K562 (cell line): ENCODE measurements at regions not wholly inside any gene's neighbourhood (a gene's known extent, or its start where the extent isn't known, plus 50 kb on each side); places are given as distances from the start of the nearest gene placed in this dataset.

Experiments
- ATAC-seq: fragments of 200-7000 bp; cut with Tn5 transposase; 3 replicates; pipeline ENCODE4 v1.9.1; 2020; ENCODE audit warnings: moderate library complexity
- BruUV-seq: library from RNA; stranded (reverse); fragments of 400-500 nt; replicated peaks from 2 replicates; lab custom pipeline; 2021; lab: Mats Ljungman, UMichigan
- CTCF ChIA-PET: fragments of 300-600 bp; formaldehyde crosslinking; extraction: SDS; loops from one replicate; lab custom pipeline; 2021; ENCODE audit warnings: low intra/inter-chr PET ratio; lab: Yijun Ruan, JAX
- POLR2A ChIA-PET: fragments of 300-600, 350-650 bp; sonication (Branson Sonifier 250); formaldehyde crosslinking; extraction: SDS; loops from one replicate; lab custom pipeline; 2021; ENCODE audit warnings: antibody characterized with exemption, inconsistent platforms; lab: Yijun Ruan, JAX
- DNase-seq, 4 experiments: peaks; one replicate each; pipeline versions ENCODE4 v3.0.0 to v3.0.0-alpha.2; 2011 to 2018; ENCODE audit warnings: low spot score in 3 of 4, mixed read lengths in 3 of 4; ENCODE audit errors: extremely low read depth in 1 of 4
- FAIRE-seq: peaks from 2 replicates; lab custom pipeline; 2011; peaks lifted over from hg19 to GRCh38; lab: Jason Lieb, UNC
- H2AFZ ChIP-seq: 2 replicates; pipeline ENCODE4 v1.6.0; 2011; ENCODE audit warnings: low read depth, low read length, control low read depth, inconsistent platforms
- H3K27ac ChIP-seq: fragments of 200-600 bp; 3 replicates; pipeline ENCODE4 v1.8.0; 2011; ENCODE audit warnings: low read depth, mild to moderate bottlenecking, control low read depth, inconsistent platforms, low read length, moderate library complexity, mixed read lengths; ENCODE audit errors: extremely low read depth
- H3K27me3 ChIP-seq, 2 experiments: fragments of 300-600 bp in 1 of 2; 2 replicates in 1 of 2; 3 replicates in 1 of 2; pipeline versions ENCODE4 v1.6.0 to v1.8.0; 2011; ENCODE audit warnings: inconsistent platforms in 2 of 2, low read length in 2 of 2, mild to moderate bottlenecking in 1 of 2, mixed read lengths in 1 of 2, moderate library complexity in 1 of 2; ENCODE audit not compliant: control insufficient read depth in 2 of 2, insufficient read depth in 2 of 2
- H3K36me3 ChIP-seq: fragments of 300-600 bp; 3 replicates; pipeline ENCODE4 v1.8.0; 2011; ENCODE audit warnings: mild to moderate bottlenecking, low read length, inconsistent platforms; ENCODE audit not compliant: control insufficient read depth, insufficient read depth
- H3K4me1 ChIP-seq, 2 experiments: fragments of 200-600 bp in 1 of 2; replicated peaks in 1 of 2; 2 replicates in 1 of 2; 3 replicates in 1 of 2; pipeline versions ENCODE4 v1.5.1 to v1.8.0; 2011; ENCODE audit warnings: inconsistent platforms in 2 of 2, low read length in 2 of 2, mild to moderate bottlenecking in 1 of 2, mixed read lengths in 1 of 2, moderate library complexity in 1 of 2; ENCODE audit not compliant: control insufficient read depth in 2 of 2, insufficient read depth in 2 of 2
- H3K4me2 ChIP-seq: 2 replicates; pipeline ENCODE4 v1.6.1; 2011; ENCODE audit warnings: low read length, control low read depth, inconsistent platforms, mixed read lengths; ENCODE audit not compliant: insufficient read depth
- H3K4me3 ChIP-seq: fragments of 200-600 bp; sonication (generic), shearing (Covaris generic); 2 replicates; pipeline ENCODE4 v1.5.1; 2016; ENCODE audit warnings: control low read depth, inconsistent platforms
- H3K79me2 ChIP-seq: fragments of 200-600 bp; 3 replicates; pipeline ENCODE4 v1.8.0; 2011; ENCODE audit warnings: low read length, inconsistent platforms; ENCODE audit not compliant: control insufficient read depth, insufficient read depth
- H3K9ac ChIP-seq, 2 experiments: 2 replicates each; pipeline versions ENCODE4 v1.6.0 to v1.6.1; 2011; ENCODE audit warnings: low read depth in 2 of 2, low read length in 2 of 2, control low read depth in 1 of 2, inconsistent platforms in 1 of 2, mild to moderate bottlenecking in 1 of 2, mixed read lengths in 1 of 2; ENCODE audit not compliant: insufficient read depth in 1 of 2
- H3K9me1 ChIP-seq: one replicate; pipeline ENCODE4 v1.6.0; 2011; ENCODE audit warnings: inconsistent platforms, mild to moderate bottlenecking, low read length, moderate library complexity; ENCODE audit not compliant: control insufficient read depth, insufficient read depth
- H3K9me3 ChIP-seq: replicated peaks from 2 replicates; pipeline ENCODE4 v1.5.1; 2011; ENCODE audit warnings: low read depth, low read length, inconsistent platforms; ENCODE audit not compliant: control insufficient read depth, insufficient read depth
- H4K20me1 ChIP-seq: replicated peaks from 2 replicates; pipeline ENCODE4 v1.6.1; 2011; ENCODE audit warnings: low read length, inconsistent platforms, mixed read lengths; ENCODE audit not compliant: control insufficient read depth, insufficient read depth
- ETS2 ChIP-seq: IDR thresholded peaks from 2 replicates; pipeline ENCODE4 v1.6.1; 2016; ENCODE audit warnings: borderline replicate concordance, missing genetic modification characterization, mild to moderate bottlenecking, moderate library complexity, missing compliant biosample characterization; ENCODE audit not compliant: poor library complexity, severe bottlenecking
- ETV5 ChIP-seq: sonication (generic); formaldehyde crosslinking; IDR thresholded peaks from 2 replicates; pipeline ENCODE4 v1.4.0; 2020; ENCODE audit warnings: low read depth, mild to moderate bottlenecking, missing genetic modification reagents
- LCOR ChIP-seq: sonication (generic); formaldehyde crosslinking; IDR thresholded peaks from 2 replicates; pipeline ENCODE4 v1.8.0; 2022; ENCODE audit warnings: mild to moderate bottlenecking, missing genetic modification reagents
- MAX ChIP-seq: sonication (generic); formaldehyde crosslinking; IDR thresholded peaks from 2 replicates; pipeline ENCODE4 v1.9.0; 2022; ENCODE audit warnings: mild to moderate bottlenecking, missing genetic modification reagents
- MLLT1 ChIP-seq, 2 experiments: fragments of 450-650 bp; IDR thresholded peaks; 2 replicates each; pipeline ENCODE4 v1.6.1; 2016
- POLR2AphosphoS2 ChIP-seq: IDR thresholded peaks from 2 replicates; pipeline ENCODE4 v1.6.1; 2012; ENCODE audit warnings: low read length, improper control_type of control experiment
- SUPT5H ChIP-seq: fragments of 450-650 bp; IDR thresholded peaks from 2 replicates; pipeline ENCODE4 v1.6.1; 2016
- ZBTB49 ChIP-seq: sonication (generic); formaldehyde crosslinking; IDR thresholded peaks from 2 replicates; pipeline ENCODE4 v1.8.0; 2022; ENCODE audit warnings: missing genetic modification reagents, mild to moderate bottlenecking, borderline replicate concordance
- ZNF146 ChIP-seq: IDR thresholded peaks from one replicate; pipeline ENCODE4 v1.6.1; 2018; ENCODE audit warnings: missing compliant biosample characterization; ENCODE audit not compliant: unreplicated experiment
- ZSCAN32 ChIP-seq: fragments of 450-650 bp; formaldehyde crosslinking; IDR thresholded peaks from 2 replicates; pipeline ENCODE4 v1.4.0; 2020; ENCODE audit warnings: mild to moderate bottlenecking, moderate library complexity
- WGBS: fragments of 100-300 bp; shearing (Covaris generic); methylation state at CpG from one replicate; pipeline ENCODE4 v1.1.6; 2016; ENCODE audit warnings: low coverage, mixed read lengths; ENCODE audit not compliant: insufficient coverage; ENCODE audit errors: missing lambda C conversion rate; 5-methylcytosine and 5-hydroxymethylcytosine counted together
- in situ Hi-C: fragments of 300-500 bp; cut with MboI; formaldehyde crosslinking; loops from 4 replicates; pipeline ENCODE4 v1.15.0; 2018; ENCODE audit warnings: inconsistent platforms, mixed read lengths
- intact Hi-C: fragments of 100-400 bp; cut with micrococcal nuclease; formaldehyde crosslinking; loops from 2 replicates; pipeline ENCODE4 v1.14.2; 2022
- TF ChIP-seq, protein P1 (sequence below): sonication (generic); formaldehyde crosslinking; IDR thresholded peaks from 2 replicates; pipeline ENCODE4 v1.8.0; 2022; ENCODE audit warnings: mild to moderate bottlenecking, missing genetic modification reagents

GRCh38 chr22:47561115-47561675 is 798.7 kb downstream of the TBC1D22A start:
- in situ Hi-C loops = no loop called here
- CTCF ChIA-PET = no interaction called here
- Histone ChIP-seq H3K79me2 (no peaks in the 10 kb centered on the region), H3K4me1 (no peaks in the 10 kb centered on the region), H3K27me3 (peaks cover 0 to 17% of the 10 kb centered on the region in 2 experiments; a peak in 2 of 5 replicates), H3K9ac (no peak overlapping the region), H3K9me1 (no peaks in the 10 kb centered on the region), H3K9me3 (no peaks in the 10 kb centered on the region), H2AFZ (no peak overlapping the region), H3K4me3 (no peak overlapping the region), H3K4me2 (no peak overlapping the region), H3K27ac (no peak overlapping the region), H4K20me1 (no peaks in the 10 kb centered on the region), H3K36me3 (no peaks in the 10 kb centered on the region)
- WGBS = 0% methylated on average over 4 of the region's 9 CpGs
- no peak for FAIRE-seq
- no peak for ATAC-seq
- POLR2A ChIA-PET = interaction anchor here (0.6 kb wide), 1 partner anchor 488 kb away, joined by 3 read pairs; no protein-coding TSS in a partner anchor
- DNase-seq = no peak
- intact Hi-C loops = no loop called here
- BruUV-seq = no TSS peak
- TF ChIP-seq MAX (CRISPR knock-in tag) (no peak), ETV5 (CRISPR knock-in tag) (no peak), LCOR (CRISPR knock-in tag) (no peak), ZNF146 (CRISPR knock-in tag) (no peak), POLR2AphosphoS2 (no peak), ZBTB49 (CRISPR knock-in tag) (no peak), ZSCAN32 (no peak), MLLT1 (IDR thresholded peaks at IDR 0.05) (no peak), SUPT5H (no peak), ETS2 (tag) (no peak)
- TF ChIP-seq, protein P1, sequence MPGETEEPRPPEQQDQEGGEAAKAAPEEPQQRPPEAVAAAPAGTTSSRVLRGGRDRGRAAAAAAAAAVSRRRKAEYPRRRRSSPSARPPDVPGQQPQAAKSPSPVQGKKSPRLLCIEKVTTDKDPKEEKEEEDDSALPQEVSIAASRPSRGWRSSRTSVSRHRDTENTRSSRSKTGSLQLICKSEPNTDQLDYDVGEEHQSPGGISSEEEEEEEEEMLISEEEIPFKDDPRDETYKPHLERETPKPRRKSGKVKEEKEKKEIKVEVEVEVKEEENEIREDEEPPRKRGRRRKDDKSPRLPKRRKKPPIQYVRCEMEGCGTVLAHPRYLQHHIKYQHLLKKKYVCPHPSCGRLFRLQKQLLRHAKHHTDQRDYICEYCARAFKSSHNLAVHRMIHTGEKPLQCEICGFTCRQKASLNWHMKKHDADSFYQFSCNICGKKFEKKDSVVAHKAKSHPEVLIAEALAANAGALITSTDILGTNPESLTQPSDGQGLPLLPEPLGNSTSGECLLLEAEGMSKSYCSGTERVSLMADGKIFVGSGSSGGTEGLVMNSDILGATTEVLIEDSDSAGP (CRISPR knock-in tag) = no peak
